ENCODE measurements at regions not wholly inside any gene's neighbourhood (a gene's known extent, or its start where the extent isn't known, plus 50 kb on each side); places are given as distances from the start of the nearest gene placed in this dataset.

DNA sequence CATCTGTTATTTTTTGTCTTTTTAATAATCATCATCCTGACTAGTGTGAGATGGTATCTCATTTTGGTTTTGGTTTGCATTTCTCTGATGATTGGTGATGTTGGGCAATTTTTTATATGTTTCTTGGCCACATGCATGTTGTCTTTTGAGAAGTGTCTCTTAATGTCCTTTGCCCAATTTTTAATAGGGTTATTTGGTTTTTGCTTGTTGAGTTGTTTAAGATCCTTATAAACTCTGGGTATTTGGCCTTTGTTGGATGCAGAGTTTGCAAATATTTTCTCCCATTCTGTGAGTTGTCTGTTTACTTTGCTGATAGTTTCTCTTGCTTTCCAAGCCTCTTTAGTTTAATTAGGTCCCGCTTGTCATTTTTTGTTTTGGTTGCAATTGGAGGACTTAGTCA, 152.1 kb upstream of the MED14 start:
- H3F3A ChIP-seq (replicated peaks; ENCODE audit: insufficient read depth): peaks cover 7% of the 10 kb centered on the region
- WGBS (ENCODE audit: low lambda C conversion rate): 56% methylated on average over 1 of the region's 1 CpG
- no peaks in the 10 kb centered on the region for H3K9me3 ChIP-seq
- no peak overlapping the region for H3K9ac ChIP-seq
- H3K4me2 ChIP-seq: no peak overlapping the region
- H2AFZ ChIP-seq (ENCODE audit: low read depth): no peak overlapping the region
- TF ChIP-seq YY1 (IDR thresholded peaks at IDR 0.05; ENCODE audit: low read depth) (no peak), SMC3 (IDR thresholded peaks at IDR 0.05; ENCODE audit: low read depth, low read length) (no peak), JUND (IDR thresholded peaks at IDR 0.05) (no peak), TEAD4 (IDR thresholded peaks at IDR 0.05; ENCODE audit: borderline replicate concordance, insufficient read depth) (no peak)
- TF ChIP-seq, protein P1, sequence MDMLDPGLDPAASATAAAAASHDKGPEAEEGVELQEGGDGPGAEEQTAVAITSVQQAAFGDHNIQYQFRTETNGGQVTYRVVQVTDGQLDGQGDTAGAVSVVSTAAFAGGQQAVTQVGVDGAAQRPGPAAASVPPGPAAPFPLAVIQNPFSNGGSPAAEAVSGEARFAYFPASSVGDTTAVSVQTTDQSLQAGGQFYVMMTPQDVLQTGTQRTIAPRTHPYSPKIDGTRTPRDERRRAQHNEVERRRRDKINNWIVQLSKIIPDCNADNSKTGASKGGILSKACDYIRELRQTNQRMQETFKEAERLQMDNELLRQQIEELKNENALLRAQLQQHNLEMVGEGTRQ (IDR thresholded peaks at IDR 0.05; ENCODE audit: borderline replicate concordance, low read depth, low read length): no peak
- TF ChIP-seq, protein P2, sequence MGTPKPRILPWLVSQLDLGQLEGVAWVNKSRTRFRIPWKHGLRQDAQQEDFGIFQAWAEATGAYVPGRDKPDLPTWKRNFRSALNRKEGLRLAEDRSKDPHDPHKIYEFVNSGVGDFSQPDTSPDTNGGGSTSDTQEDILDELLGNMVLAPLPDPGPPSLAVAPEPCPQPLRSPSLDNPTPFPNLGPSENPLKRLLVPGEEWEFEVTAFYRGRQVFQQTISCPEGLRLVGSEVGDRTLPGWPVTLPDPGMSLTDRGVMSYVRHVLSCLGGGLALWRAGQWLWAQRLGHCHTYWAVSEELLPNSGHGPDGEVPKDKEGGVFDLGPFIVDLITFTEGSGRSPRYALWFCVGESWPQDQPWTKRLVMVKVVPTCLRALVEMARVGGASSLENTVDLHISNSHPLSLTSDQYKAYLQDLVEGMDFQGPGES (IDR thresholded peaks at IDR 0.05; ENCODE audit: low read depth, low read length): no peak
- H3K9me2 ChIP-seq: no peaks in the 10 kb centered on the region
- H3K79me2 ChIP-seq (ENCODE audit: insufficient read depth): no peaks in the 10 kb centered on the region
- no peaks in the 10 kb centered on the region for H3K4me1 ChIP-seq (ENCODE audit: control insufficient read depth in 1 of 2, insufficient read depth in 2 of 2, low read depth in 1 of 2, low read length in 1 of 2)
- POLR2A ChIA-PET: no interaction called here
- peaks cover 6% of the 10 kb centered on the region; the same call in 1 of the 2 replicates for H3K27me3 ChIP-seq (ENCODE audit: insufficient read depth)
- no peaks in the 10 kb centered on the region for H3K36me3 ChIP-seq (replicated peaks in 1 of 2; ENCODE audit: control insufficient read depth in 1 of 2, insufficient read depth in 2 of 2, low read length in 1 of 2)
- CTCF ChIA-PET: interaction anchor here (1.0 kb wide), 1 partner anchor 10 kb away, joined by 3 read pairs; no protein-coding TSS in a partner anchor
- H3K27ac ChIP-seq (ENCODE audit: low read depth in 2 of 2, low read length in 1 of 2): peak overlapping the region in 1 of 2 experiments; percentile 31; a peak in 1 of 4 replicates
- no peak overlapping the region for H3K4me3 ChIP-seq (ENCODE audit: low read depth in 2 of 2, low read length in 1 of 2)
- DNase-seq: no peak
- no peaks in the 10 kb centered on the region for H4K20me1 ChIP-seq (ENCODE audit: insufficient read depth)

DNA sequence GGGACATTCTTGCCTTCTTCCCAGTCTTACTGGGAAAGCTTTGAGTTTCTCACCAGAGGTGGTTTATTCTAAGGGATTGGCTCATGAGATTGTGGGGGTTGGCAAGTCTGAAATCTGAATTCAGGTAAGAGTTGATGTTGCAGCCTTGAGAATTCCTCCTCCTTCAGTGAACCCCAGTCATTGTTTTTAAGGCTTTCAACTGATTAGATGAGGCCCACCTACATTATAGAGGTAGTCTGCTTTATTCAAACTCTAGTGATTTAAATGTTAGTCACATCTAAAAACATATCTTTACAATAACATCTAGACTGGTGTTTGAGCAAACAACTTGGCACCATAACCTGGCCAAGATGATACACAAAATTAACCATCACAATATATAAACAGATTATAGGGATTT, 156.5 kb upstream of the MED14 start:
- ChIA-PET CTCF (interaction anchor here (4.2 kb wide), 1 partner anchor 14 kb away, joined by 21 read pairs; no protein-coding TSS in a partner anchor), POLR2A (no interaction called here)
- Histone ChIP-seq H2AFZ (ENCODE audit: low read depth) (no peak overlapping the region), H3K4me2 (no peak overlapping the region), H3K27ac (ENCODE audit: low read depth in 2 of 2, low read length in 1 of 2) (no peak overlapping the region), H3K9ac (no peak overlapping the region), H3K36me3 (replicated peaks in 1 of 2; ENCODE audit: control insufficient read depth in 1 of 2, insufficient read depth in 2 of 2, low read length in 1 of 2) (no peaks in the 10 kb centered on the region), H3K9me3 (no peaks in the 10 kb centered on the region), H3K79me2 (ENCODE audit: insufficient read depth) (no peaks in the 10 kb centered on the region), H3K9me2 (no peaks in the 10 kb centered on the region), H3F3A (replicated peaks; ENCODE audit: insufficient read depth) (peaks cover 7% of the 10 kb centered on the region), H3K4me1 (ENCODE audit: control insufficient read depth in 1 of 2, insufficient read depth in 2 of 2, low read depth in 1 of 2, low read length in 1 of 2) (no peaks in the 10 kb centered on the region), H4K20me1 (ENCODE audit: insufficient read depth) (no peaks in the 10 kb centered on the region), H3K27me3 (ENCODE audit: insufficient read depth) (no peaks in the 10 kb centered on the region), H3K4me3 (ENCODE audit: low read depth in 2 of 2, low read length in 1 of 2) (no peak overlapping the region)
- DNase-seq: no peak
- TF ChIP-seq, protein P3, sequence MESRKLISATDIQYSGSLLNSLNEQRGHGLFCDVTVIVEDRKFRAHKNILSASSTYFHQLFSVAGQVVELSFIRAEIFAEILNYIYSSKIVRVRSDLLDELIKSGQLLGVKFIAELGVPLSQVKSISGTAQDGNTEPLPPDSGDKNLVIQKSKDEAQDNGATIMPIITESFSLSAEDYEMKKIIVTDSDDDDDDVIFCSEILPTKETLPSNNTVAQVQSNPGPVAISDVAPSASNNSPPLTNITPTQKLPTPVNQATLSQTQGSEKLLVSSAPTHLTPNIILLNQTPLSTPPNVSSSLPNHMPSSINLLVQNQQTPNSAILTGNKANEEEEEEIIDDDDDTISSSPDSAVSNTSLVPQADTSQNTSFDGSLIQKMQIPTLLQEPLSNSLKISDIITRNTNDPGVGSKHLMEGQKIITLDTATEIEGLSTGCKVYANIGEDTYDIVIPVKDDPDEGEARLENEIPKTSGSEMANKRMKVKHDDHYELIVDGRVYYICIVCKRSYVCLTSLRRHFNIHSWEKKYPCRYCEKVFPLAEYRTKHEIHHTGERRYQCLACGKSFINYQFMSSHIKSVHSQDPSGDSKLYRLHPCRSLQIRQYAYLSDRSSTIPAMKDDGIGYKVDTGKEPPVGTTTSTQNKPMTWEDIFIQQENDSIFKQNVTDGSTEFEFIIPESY (IDR thresholded peaks at IDR 0.05; ENCODE audit: borderline replicate concordance, low read depth): no peak
- TF ChIP-seq, protein P1 (IDR thresholded peaks at IDR 0.05; ENCODE audit: borderline replicate concordance, low read depth, low read length): no peak
- TF ChIP-seq ELF1 (IDR thresholded peaks at IDR 0.05) (no peak), EP300 (IDR thresholded peaks at IDR 0.05; ENCODE audit: borderline replicate concordance in 1 of 2, low read depth in 1 of 2, low read length in 1 of 2) (no peak), CHD2 (IDR thresholded peaks at IDR 0.05; ENCODE audit: low read length, partially characterized antibody) (no peak), SIN3A (IDR thresholded peaks at IDR 0.05; ENCODE audit: borderline replicate concordance, low read depth, low read length) (no peak), JUND (IDR thresholded peaks at IDR 0.05) (no peak), FOSL2 (IDR thresholded peaks at IDR 0.05; ENCODE audit: borderline replicate concordance, low read depth) (no peak), POLR2AphosphoS5 (IDR thresholded peaks at IDR 0.05; ENCODE audit: low read depth, low read length) (no peak), TCF12 (IDR thresholded peaks at IDR 0.05) (no peak), RXRA (IDR thresholded peaks at IDR 0.05; ENCODE audit: borderline replicate concordance, low read depth) (no peak), TAF1 (IDR thresholded peaks at IDR 0.05; ENCODE audit: borderline replicate concordance, low read depth, low read length) (no peak), FOXM1 (IDR thresholded peaks at IDR 0.05; ENCODE audit: low read depth) (no peak)
- TF ChIP-seq, protein P4, sequence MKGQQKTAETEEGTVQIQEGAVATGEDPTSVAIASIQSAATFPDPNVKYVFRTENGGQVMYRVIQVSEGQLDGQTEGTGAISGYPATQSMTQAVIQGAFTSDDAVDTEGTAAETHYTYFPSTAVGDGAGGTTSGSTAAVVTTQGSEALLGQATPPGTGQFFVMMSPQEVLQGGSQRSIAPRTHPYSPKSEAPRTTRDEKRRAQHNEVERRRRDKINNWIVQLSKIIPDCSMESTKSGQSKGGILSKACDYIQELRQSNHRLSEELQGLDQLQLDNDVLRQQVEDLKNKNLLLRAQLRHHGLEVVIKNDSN (IDR thresholded peaks at IDR 0.05; ENCODE audit: borderline replicate concordance, low read depth): no peak
- TF ChIP-seq, protein P2 (IDR thresholded peaks at IDR 0.05; ENCODE audit: low read depth, low read length): no peak
